ENCODE measurements at regions not wholly inside any gene's neighbourhood (a gene's known extent, or its start where the extent isn't known, plus 50 kb on each side); places are given as distances from the start of the nearest gene placed in this dataset.

DNA sequence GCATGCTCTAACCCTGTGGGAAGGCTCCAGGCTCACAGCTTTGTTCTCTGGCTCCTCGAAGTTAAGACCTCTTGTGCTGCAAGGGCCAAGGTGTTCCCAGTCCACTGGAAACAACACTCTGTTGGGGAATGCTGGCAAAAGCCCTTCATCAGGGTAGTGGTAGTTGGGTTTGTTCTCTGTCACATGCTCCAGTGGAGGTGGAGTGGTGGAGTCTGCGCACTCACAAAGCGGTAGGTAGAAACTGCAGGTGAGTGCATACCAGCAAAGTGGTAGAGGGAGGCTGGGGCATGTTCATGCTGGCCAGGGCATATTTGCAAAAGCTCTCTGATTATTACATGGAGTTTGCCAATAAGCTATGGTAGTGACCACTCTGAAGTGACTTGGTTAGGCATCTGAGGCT lies 410.5 kb downstream of the CDH19 start:
- CTCF ChIA-PET: no interaction called here

DNA sequence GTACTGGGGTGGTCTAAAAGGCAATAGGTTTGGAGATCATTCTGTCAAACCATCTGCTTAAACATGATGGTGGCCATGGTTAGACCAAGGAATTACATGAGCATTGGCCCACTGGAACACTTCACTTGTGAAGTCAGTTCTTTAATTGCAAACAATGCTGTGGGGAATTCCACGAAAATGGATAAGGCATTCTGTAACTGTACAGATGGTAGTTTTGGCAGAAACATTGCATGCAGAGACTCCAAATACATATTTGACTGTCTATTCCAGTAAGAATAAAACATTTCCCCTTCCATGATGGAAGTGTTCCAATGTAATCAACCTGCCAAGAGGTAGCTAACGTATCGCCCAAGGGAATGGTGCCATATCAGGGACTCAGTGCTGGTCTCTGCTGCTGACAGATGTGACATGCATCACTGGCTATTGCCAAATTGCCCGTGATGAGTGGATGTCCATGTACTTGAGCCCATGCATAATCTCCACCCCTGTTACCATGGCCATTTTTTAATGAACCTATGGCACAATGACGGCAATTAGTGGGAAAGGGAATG lies 417.9 kb downstream of the CDH7 start:
- Histone ChIP-seq H3K27me3 (replicated peaks in 2 of 5; ENCODE audit: control insufficient read depth in 4 of 5, insufficient read depth in 5 of 5, low read length in 4 of 5) (no peaks in the 10 kb centered on the region), H3K27ac (ENCODE audit: insufficient read depth in 1 of 2, low read depth in 1 of 2, low read length in 2 of 2, poor library complexity in 1 of 2, severe bottlenecking in 2 of 2) (no peak overlapping the region), H3K4me1 (ENCODE audit: control extremely low read depth in 1 of 4, control insufficient read depth in 4 of 4, insufficient read depth in 4 of 4, low read length in 3 of 4) (no peaks in the 10 kb centered on the region), H3K4me3 (ENCODE audit: control insufficient read depth in 1 of 7, extremely low read depth in 1 of 7, insufficient read depth in 4 of 7, low read depth in 2 of 7, low read length in 6 of 7) (no peak overlapping the region), H3K9me3 (ENCODE audit: control extremely low read depth in 1 of 5, control insufficient read depth in 4 of 5, insufficient read depth in 2 of 5, low read depth in 1 of 5, low read length in 4 of 5) (no peaks in the 10 kb centered on the region), H3K36me3 (ENCODE audit: control insufficient read depth in 4 of 4, insufficient read depth in 4 of 4, low read length in 3 of 4) (no peaks in the 10 kb centered on the region)
- DNase-seq: no peak
- ChIA-PET POLR2A (no interaction called here), CTCF (no interaction called here)
- WGBS (ENCODE audit: insufficient coverage): 95% methylated on average over 5 of the region's 5 CpGs

More for the DNA sequence above, 410.5 kb downstream of the CDH19 start:
- 66% methylated on average over 3 of the region's 3 CpGs for WGBS (ENCODE audit: insufficient coverage)
- Histone ChIP-seq H3K9me3 (ENCODE audit: control extremely low read depth in 1 of 5, control insufficient read depth in 4 of 5, insufficient read depth in 2 of 5, low read depth in 1 of 5, low read length in 4 of 5) (no peaks in the 10 kb centered on the region), H3K4me1 (ENCODE audit: control extremely low read depth in 1 of 4, control insufficient read depth in 4 of 4, insufficient read depth in 4 of 4, low read length in 3 of 4) (no peaks in the 10 kb centered on the region), H3K4me3 (ENCODE audit: control insufficient read depth in 1 of 7, extremely low read depth in 1 of 7, insufficient read depth in 4 of 7, low read depth in 2 of 7, low read length in 6 of 7) (no peak overlapping the region), H3K27me3 (replicated peaks in 2 of 5; ENCODE audit: control insufficient read depth in 4 of 5, insufficient read depth in 5 of 5, low read length in 4 of 5) (no peaks in the 10 kb centered on the region), H3K36me3 (ENCODE audit: control insufficient read depth in 4 of 4, insufficient read depth in 4 of 4, low read length in 3 of 4) (no peaks in the 10 kb centered on the region), H3K27ac (ENCODE audit: insufficient read depth in 1 of 2, low read depth in 1 of 2, low read length in 2 of 2, poor library complexity in 1 of 2, severe bottlenecking in 2 of 2) (no peak overlapping the region)
- DNase-seq: no peak
- POLR2A ChIA-PET: no interaction called here

DNA sequence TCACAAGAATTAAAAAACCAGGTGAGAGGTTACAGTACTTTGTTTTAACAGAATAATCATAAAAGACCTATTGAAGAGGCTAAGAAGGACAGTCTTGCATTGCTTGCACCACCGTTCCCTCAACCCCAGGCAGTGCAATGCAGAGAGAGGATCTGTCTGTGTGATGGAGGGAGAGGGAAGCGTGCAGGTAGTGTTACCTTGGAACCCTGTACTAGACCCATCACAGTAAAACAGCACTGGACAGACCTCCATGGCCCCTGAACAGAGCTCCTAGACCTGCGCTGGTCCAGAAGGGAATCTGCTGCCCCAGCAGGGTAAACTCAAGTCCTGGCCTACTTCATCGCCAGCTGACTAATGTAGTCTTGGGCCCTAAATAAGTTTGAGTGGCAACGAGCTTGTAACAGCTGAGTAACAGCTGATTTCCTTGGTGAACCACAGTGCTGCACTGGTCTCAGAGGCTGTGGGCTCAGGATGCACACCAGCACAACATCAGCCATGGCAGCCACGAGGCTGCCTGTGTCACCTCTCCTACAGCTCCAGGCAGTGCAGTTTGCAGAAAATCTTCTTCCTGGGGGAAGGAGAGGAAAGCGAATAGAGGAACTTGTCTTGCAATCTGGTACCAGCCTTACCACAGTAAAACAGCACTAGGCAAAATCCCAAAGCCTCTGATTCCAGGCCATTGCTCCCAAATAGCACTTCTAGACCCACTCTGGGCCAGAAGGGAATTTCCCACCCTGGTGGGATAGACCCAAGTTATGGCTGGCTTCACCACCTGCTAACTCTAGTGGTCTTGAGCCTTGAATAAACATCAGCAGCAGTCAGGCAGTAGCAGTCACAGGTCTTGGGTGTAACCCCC lies 417.2 kb downstream of the CDH7 start:
- CTCF ChIA-PET: no interaction called here
- POLR2A ChIA-PET: no interaction called here
- Histone ChIP-seq H3K4me1 (ENCODE audit: control extremely low read depth in 1 of 4, control insufficient read depth in 4 of 4, insufficient read depth in 4 of 4, low read length in 3 of 4) (no peaks in the 10 kb centered on the region), H3K9me3 (ENCODE audit: control extremely low read depth in 1 of 5, control insufficient read depth in 4 of 5, insufficient read depth in 2 of 5, low read depth in 1 of 5, low read length in 4 of 5) (no peaks in the 10 kb centered on the region), H3K27me3 (replicated peaks in 2 of 5; ENCODE audit: control insufficient read depth in 4 of 5, insufficient read depth in 5 of 5, low read length in 4 of 5) (no peaks in the 10 kb centered on the region), H3K36me3 (ENCODE audit: control insufficient read depth in 4 of 4, insufficient read depth in 4 of 4, low read length in 3 of 4) (no peaks in the 10 kb centered on the region), H3K27ac (ENCODE audit: insufficient read depth in 1 of 2, low read depth in 1 of 2, low read length in 2 of 2, poor library complexity in 1 of 2, severe bottlenecking in 2 of 2) (no peak overlapping the region), H3K4me3 (ENCODE audit: control insufficient read depth in 1 of 7, extremely low read depth in 1 of 7, insufficient read depth in 4 of 7, low read depth in 2 of 7, low read length in 6 of 7) (no peak overlapping the region)
- WGBS (ENCODE audit: insufficient coverage): 64% methylated on average over 4 of the region's 7 CpGs
- DNase-seq: no peak

DNA sequence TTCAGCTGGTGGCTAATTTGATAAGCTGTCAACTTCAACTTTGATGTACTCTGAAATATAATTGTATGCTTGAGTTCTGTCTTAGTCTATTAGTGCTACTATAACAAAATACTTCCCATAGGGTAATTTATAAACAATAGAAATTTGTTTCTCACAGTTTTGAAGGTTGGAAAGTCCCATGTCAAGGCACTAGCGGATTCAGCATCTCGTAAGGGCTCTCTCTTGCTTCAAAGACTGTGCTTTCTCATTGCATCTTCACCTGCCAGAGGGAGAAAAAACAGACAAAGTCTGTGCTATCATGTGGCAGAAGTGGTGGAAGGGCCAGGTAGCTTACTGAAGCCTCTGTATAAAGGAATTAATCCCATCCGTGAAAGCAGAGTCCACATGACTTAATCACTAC lies 409.2 kb downstream of the CDH7 start:
- CTCF ChIA-PET: no interaction called here
- Histone ChIP-seq H3K9me3 (ENCODE audit: control extremely low read depth in 1 of 5, control insufficient read depth in 4 of 5, insufficient read depth in 2 of 5, low read depth in 1 of 5, low read length in 4 of 5) (no peaks in the 10 kb centered on the region), H3K4me3 (ENCODE audit: control insufficient read depth in 1 of 7, extremely low read depth in 1 of 7, insufficient read depth in 4 of 7, low read depth in 2 of 7, low read length in 6 of 7) (no peak overlapping the region), H3K27ac (ENCODE audit: insufficient read depth in 1 of 2, low read depth in 1 of 2, low read length in 2 of 2, poor library complexity in 1 of 2, severe bottlenecking in 2 of 2) (no peak overlapping the region), H3K27me3 (replicated peaks in 2 of 5; ENCODE audit: control insufficient read depth in 4 of 5, insufficient read depth in 5 of 5, low read length in 4 of 5) (no peaks in the 10 kb centered on the region), H3K4me1 (ENCODE audit: control extremely low read depth in 1 of 4, control insufficient read depth in 4 of 4, insufficient read depth in 4 of 4, low read length in 3 of 4) (no peaks in the 10 kb centered on the region), H3K36me3 (ENCODE audit: control insufficient read depth in 4 of 4, insufficient read depth in 4 of 4, low read length in 3 of 4) (no peaks in the 10 kb centered on the region)
- DNase-seq: no peak
- whole genome bisulfite sequencing (ENCODE audit: insufficient coverage): 85% methylated on average over 2 of the region's 3 CpGs
- POLR2A ChIA-PET: no interaction called here

DNA sequence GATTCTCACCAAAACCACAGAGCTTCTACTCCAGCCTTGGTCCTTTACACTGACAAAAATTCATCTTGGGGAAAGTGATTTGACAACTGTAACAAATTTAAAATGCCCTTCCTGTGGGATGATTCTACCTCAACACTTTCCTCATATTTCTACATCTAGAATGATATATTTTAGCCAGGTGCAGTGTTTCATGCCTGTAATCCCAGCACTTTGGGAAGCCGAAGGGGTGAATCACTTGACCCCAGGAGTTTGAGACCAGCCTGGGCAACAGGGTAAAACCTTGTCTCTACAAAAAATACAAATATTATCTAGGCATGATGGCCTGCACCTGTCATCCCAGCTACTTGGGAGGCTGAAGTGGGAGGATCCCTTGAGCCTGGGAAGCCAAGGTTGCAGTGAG lies 408.6 kb downstream of the CDH7 start:
- Histone ChIP-seq H3K9me3 (ENCODE audit: control extremely low read depth in 1 of 5, control insufficient read depth in 4 of 5, insufficient read depth in 2 of 5, low read depth in 1 of 5, low read length in 4 of 5) (no peaks in the 10 kb centered on the region), H3K4me3 (ENCODE audit: control insufficient read depth in 1 of 7, extremely low read depth in 1 of 7, insufficient read depth in 4 of 7, low read depth in 2 of 7, low read length in 6 of 7) (no peak overlapping the region), H3K27me3 (replicated peaks in 2 of 5; ENCODE audit: control insufficient read depth in 4 of 5, insufficient read depth in 5 of 5, low read length in 4 of 5) (no peaks in the 10 kb centered on the region), H3K36me3 (ENCODE audit: control insufficient read depth in 4 of 4, insufficient read depth in 4 of 4, low read length in 3 of 4) (no peaks in the 10 kb centered on the region), H3K27ac (ENCODE audit: insufficient read depth in 1 of 2, low read depth in 1 of 2, low read length in 2 of 2, poor library complexity in 1 of 2, severe bottlenecking in 2 of 2) (no peak overlapping the region), H3K4me1 (ENCODE audit: control extremely low read depth in 1 of 4, control insufficient read depth in 4 of 4, insufficient read depth in 4 of 4, low read length in 3 of 4) (no peaks in the 10 kb centered on the region)
- no CpG with 5 or more reads among the region's 1 CpG for WGBS (ENCODE audit: insufficient coverage)
- DNase-seq: no peak
- POLR2A ChIA-PET: no interaction called here
- CTCF ChIA-PET: no interaction called here

DNA sequence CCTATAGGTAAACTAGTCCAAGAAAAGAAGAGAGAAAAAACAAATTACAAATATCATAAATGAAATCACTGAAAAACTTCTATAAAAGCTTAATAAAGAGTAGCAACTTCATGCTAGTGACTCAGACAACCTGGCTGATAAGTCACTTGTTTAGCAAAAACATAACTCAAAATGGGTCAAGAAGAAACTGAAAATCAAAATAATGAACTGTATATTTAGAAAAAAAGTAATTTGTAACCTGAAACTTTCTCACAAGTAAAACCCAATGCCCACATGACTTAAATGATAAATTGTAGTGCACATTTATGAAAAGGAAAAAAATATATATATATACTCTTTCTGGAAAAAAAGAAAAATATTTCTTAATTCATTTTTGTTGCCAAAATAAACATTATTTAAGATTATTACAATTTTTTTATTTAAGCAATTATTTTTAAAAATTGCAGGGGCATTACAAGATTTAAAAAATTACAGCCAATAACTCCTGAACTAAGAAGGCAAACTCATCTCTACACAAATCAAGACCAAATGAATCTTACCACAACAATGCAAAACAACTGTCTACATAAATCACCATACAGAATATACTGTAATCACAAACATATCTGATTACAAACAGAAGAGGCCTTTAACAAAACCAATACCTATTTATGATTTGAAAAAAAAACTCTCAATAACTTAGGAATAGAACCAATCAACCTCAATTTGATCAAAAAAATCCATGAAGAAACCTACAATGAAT lies 406.3 kb downstream of the CDH7 start:
- Histone ChIP-seq H3K27me3 (replicated peaks in 2 of 5; ENCODE audit: control insufficient read depth in 4 of 5, insufficient read depth in 5 of 5, low read length in 4 of 5) (no peaks in the 10 kb centered on the region), H3K9me3 (ENCODE audit: control extremely low read depth in 1 of 5, control insufficient read depth in 4 of 5, insufficient read depth in 2 of 5, low read depth in 1 of 5, low read length in 4 of 5) (no peaks in the 10 kb centered on the region), H3K4me3 (ENCODE audit: control insufficient read depth in 1 of 7, extremely low read depth in 1 of 7, insufficient read depth in 4 of 7, low read depth in 2 of 7, low read length in 6 of 7) (no peak overlapping the region), H3K36me3 (ENCODE audit: control insufficient read depth in 4 of 4, insufficient read depth in 4 of 4, low read length in 3 of 4) (no peaks in the 10 kb centered on the region), H3K4me1 (ENCODE audit: control extremely low read depth in 1 of 4, control insufficient read depth in 4 of 4, insufficient read depth in 4 of 4, low read length in 3 of 4) (no peaks in the 10 kb centered on the region), H3K27ac (ENCODE audit: insufficient read depth in 1 of 2, low read depth in 1 of 2, low read length in 2 of 2, poor library complexity in 1 of 2, severe bottlenecking in 2 of 2) (no peak overlapping the region)
- CTCF ChIA-PET: no interaction called here
- no peak for DNase-seq
- POLR2A ChIA-PET: no interaction called here

DNA sequence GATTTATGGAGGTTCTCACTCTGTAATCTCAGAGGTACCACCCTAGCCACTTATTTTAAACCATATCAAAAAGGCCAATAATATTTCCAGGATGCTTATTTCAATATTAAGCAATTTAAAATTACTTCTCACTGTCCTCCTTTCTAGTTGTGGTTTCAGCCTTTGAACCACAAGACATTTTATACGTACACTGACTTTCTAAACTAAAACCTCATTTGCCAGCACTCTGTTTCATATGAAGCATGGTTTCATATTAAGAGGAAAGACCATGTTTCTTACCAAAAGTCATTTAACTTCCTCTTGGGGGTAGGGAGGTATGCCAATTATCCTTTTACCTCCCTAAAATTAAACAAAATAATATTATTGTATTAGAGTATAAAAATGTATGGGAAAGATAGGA lies 399.8 kb downstream of the CDH7 start:
- Histone ChIP-seq H3K4me1 (ENCODE audit: control extremely low read depth in 1 of 4, control insufficient read depth in 4 of 4, insufficient read depth in 4 of 4, low read length in 3 of 4) (no peaks in the 10 kb centered on the region), H3K4me3 (ENCODE audit: control insufficient read depth in 1 of 7, extremely low read depth in 1 of 7, insufficient read depth in 4 of 7, low read depth in 2 of 7, low read length in 6 of 7) (no peak overlapping the region), H3K9me3 (ENCODE audit: control extremely low read depth in 1 of 5, control insufficient read depth in 4 of 5, insufficient read depth in 2 of 5, low read depth in 1 of 5, low read length in 4 of 5) (no peaks in the 10 kb centered on the region), H3K27ac (ENCODE audit: insufficient read depth in 1 of 2, low read depth in 1 of 2, low read length in 2 of 2, poor library complexity in 1 of 2, severe bottlenecking in 2 of 2) (no peak overlapping the region), H3K27me3 (replicated peaks in 2 of 5; ENCODE audit: control insufficient read depth in 4 of 5, insufficient read depth in 5 of 5, low read length in 4 of 5) (no peaks in the 10 kb centered on the region), H3K36me3 (ENCODE audit: control insufficient read depth in 4 of 4, insufficient read depth in 4 of 4, low read length in 3 of 4) (no peaks in the 10 kb centered on the region)
- DNase-seq: no peak
- 80% methylated on average over 1 of the region's 1 CpG for WGBS (ENCODE audit: insufficient coverage)
- ChIA-PET CTCF (no interaction called here), POLR2A (no interaction called here)

Data from common myeloid progenitor, CD34-positive (primary cell).